ENCODE measurements at regions not wholly inside any gene's neighbourhood (a gene's known extent, or its start where the extent isn't known, plus 50 kb on each side); places are given as distances from the start of the nearest gene placed in this dataset.

DNA sequence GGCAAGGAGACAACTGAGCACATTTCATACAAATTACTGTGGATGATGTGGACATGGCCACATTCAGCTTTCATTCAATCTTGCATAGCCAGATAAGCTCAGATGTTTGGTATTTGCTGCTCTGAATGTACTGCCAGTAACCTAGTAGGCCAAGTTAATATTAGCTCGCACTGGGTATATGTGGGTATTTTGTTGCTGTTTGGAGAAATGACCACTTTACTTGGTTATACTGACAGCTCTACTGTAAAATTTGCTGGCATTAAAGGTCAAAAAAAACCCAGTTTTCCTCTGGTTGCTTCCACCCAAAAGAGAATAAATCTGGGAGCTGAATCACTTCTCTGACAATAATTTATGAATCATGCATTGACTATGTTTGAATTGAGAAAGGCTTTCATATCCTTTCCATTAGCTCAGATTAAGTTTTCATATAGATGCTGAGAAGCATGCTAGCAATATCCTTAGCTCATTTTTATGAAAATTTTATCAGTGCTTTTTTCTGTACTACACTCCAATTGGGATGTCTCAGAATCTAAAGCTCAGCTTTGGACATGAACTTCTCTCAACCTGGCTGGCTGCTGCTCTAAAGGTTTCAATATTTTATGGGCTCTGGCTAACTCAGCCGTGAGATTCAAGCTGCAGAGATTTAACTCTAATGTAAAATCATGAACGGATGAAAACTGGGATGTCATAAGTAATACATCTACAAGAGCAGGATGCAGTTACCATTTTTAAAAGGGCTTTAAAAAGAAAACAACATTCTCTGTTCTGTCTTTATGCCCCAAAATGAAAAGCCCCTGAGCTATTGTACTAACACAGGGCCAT is 330.0 kb downstream of the BARHL2 start:
- TF ChIP-seq, protein P1, sequence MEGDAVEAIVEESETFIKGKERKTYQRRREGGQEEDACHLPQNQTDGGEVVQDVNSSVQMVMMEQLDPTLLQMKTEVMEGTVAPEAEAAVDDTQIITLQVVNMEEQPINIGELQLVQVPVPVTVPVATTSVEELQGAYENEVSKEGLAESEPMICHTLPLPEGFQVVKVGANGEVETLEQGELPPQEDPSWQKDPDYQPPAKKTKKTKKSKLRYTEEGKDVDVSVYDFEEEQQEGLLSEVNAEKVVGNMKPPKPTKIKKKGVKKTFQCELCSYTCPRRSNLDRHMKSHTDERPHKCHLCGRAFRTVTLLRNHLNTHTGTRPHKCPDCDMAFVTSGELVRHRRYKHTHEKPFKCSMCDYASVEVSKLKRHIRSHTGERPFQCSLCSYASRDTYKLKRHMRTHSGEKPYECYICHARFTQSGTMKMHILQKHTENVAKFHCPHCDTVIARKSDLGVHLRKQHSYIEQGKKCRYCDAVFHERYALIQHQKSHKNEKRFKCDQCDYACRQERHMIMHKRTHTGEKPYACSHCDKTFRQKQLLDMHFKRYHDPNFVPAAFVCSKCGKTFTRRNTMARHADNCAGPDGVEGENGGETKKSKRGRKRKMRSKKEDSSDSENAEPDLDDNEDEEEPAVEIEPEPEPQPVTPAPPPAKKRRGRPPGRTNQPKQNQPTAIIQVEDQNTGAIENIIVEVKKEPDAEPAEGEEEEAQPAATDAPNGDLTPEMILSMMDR (IDR thresholded peaks at IDR 0.05; ENCODE audit: low read depth, low read length) = no peak
- no peak for TF ChIP-seq EZH2phosphoT487 (IDR thresholded peaks at IDR 0.05; ENCODE audit: low read depth)

All from OCI-LY3 (cell line).